H1 (cell line): ENCODE measurements at regions not wholly inside any gene's neighbourhood (a gene's known extent, or its start where the extent isn't known, plus 50 kb on each side); places are given as distances from the start of the nearest gene placed in this dataset.

Experiments used
- CTCF ChIA-PET: fragments of 300-600 bp; sonication (Branson Sonifier 250); formaldehyde crosslinking; loops from one replicate; lab custom pipeline; 2021; ENCODE audit not compliant: partially characterized antibody; lab: Charles Lee
- POLR2A ChIA-PET: fragments of 300-600 bp; sonication (Branson Sonifier 250); formaldehyde crosslinking; loops from one replicate; lab custom pipeline; 2021; ENCODE audit warnings: inconsistent platforms; ENCODE audit not compliant: partially characterized antibody; lab: Charles Lee
- DNase-seq, 2 experiments: peaks; one replicate each; pipeline versions ENCODE4 v3.0.0 to v3.0.0-alpha.2; 2010 to 2022; ENCODE audit warnings: low spot score in 2 of 2, low read depth in 1 of 2, mixed read lengths in 1 of 2
- FAIRE-seq: peaks from 2 replicates; lab custom pipeline; 2011; peaks lifted over from hg19 to GRCh38; lab: Jason Lieb, UNC
- H2AFZ ChIP-seq: 2 replicates; pipeline ENCODE4 v1.8.1; 2012; ENCODE audit warnings: low read length, inconsistent platforms
- H2AK5ac ChIP-seq: 2 replicates; pipeline ENCODE4 v1.6.1; 2013; ENCODE audit warnings: low read depth, low read length
- H2BK120ac ChIP-seq: replicated peaks from 2 replicates; pipeline ENCODE3; 2013; ENCODE audit warnings: low read depth, low read length, inconsistent platforms
- H2BK12ac ChIP-seq: 2 replicates; pipeline ENCODE4 v1.6.1; 2013; ENCODE audit warnings: low read depth, low read length
- H2BK15ac ChIP-seq: 2 replicates; pipeline ENCODE4 v1.6.1; 2013; ENCODE audit warnings: low read length
- H2BK20ac ChIP-seq: 2 replicates; pipeline ENCODE4 v1.6.1; 2013; ENCODE audit warnings: low read length
- H2BK5ac ChIP-seq: 2 replicates; pipeline ENCODE4 v1.6.1; 2013; ENCODE audit warnings: low read depth, low read length
- H3K14ac ChIP-seq: 2 replicates; pipeline ENCODE4 v1.6.1; 2013; ENCODE audit warnings: inconsistent platforms; ENCODE audit not compliant: insufficient read length
- H3K18ac ChIP-seq: 2 replicates; pipeline ENCODE4 v1.6.1; 2013; ENCODE audit warnings: low read length; ENCODE audit errors: extremely low read depth
- H3K23ac ChIP-seq: 2 replicates; pipeline ENCODE4 v1.6.1; 2013; ENCODE audit warnings: inconsistent platforms; ENCODE audit not compliant: insufficient read length
- H3K23me2 ChIP-seq: 2 replicates; pipeline ENCODE4 v1.6.1; 2013; ENCODE audit warnings: low read depth, low read length
- H3K27ac ChIP-seq: 2 replicates; pipeline ENCODE4 v1.6.1; 2011; ENCODE audit warnings: low read depth, low read length, inconsistent platforms
- H3K27me3 ChIP-seq, 4 experiments: replicated peaks in 1 of 4; 1 replicate in 1 of 4; 2 replicates in 3 of 4; pipeline versions ENCODE4 v1.6.1 to v1.8.1; 2011 to 2013; ENCODE audit warnings: low read length in 3 of 4, mild to moderate bottlenecking in 3 of 4, inconsistent platforms in 2 of 4, mixed read lengths in 2 of 4, moderate library complexity in 1 of 4; ENCODE audit not compliant: control insufficient read depth in 3 of 4, insufficient read depth in 3 of 4; ENCODE audit errors: extremely low read depth in 1 of 4
- H3K36me3 ChIP-seq, 4 experiments: 2 replicates each; pipeline versions ENCODE4 v1.6.1 to v1.8.1; 2011 to 2013; ENCODE audit warnings: mild to moderate bottlenecking in 4 of 4, low read length in 3 of 4, moderate library complexity in 2 of 4, control low read depth in 1 of 4, inconsistent platforms in 1 of 4; ENCODE audit not compliant: insufficient read depth in 4 of 4, control insufficient read depth in 2 of 4
- H3K4ac ChIP-seq: replicated peaks from 2 replicates; pipeline ENCODE3; 2013; ENCODE audit warnings: low read length, low read depth, mixed read lengths, inconsistent platforms; ENCODE audit not compliant: insufficient read length
- H3K4me1 ChIP-seq, 4 experiments: replicated peaks in 1 of 4; 1 replicate in 1 of 4; 2 replicates in 3 of 4; pipeline versions ENCODE4 v1.6.1 to v1.8.1; 2011 to 2013; ENCODE audit warnings: low read length in 3 of 4, inconsistent platforms in 2 of 4, mixed read lengths in 1 of 4; ENCODE audit not compliant: insufficient read depth in 4 of 4, control insufficient read depth in 3 of 4
- H3K4me2 ChIP-seq, 2 experiments: 2 replicates each; pipeline versions ENCODE4 v1.6.1 to v1.8.1; 2011 to 2013; ENCODE audit warnings: low read depth in 2 of 2, low read length in 2 of 2, control low read depth in 1 of 2, inconsistent platforms in 1 of 2, mild to moderate bottlenecking in 1 of 2; ENCODE audit not compliant: insufficient read depth in 1 of 2
- H3K4me3 ChIP-seq, 4 experiments: fragments of 200-600, 300-600 bp in 1 of 4; sonication (generic), shearing (Covaris generic), sonication (Bioruptor Twin) in 1 of 4; 2 replicates each; pipeline versions ENCODE4 v1.5.1 to v1.8.1; 2011 to 2016; ENCODE audit warnings: low read length in 4 of 4, low read depth in 3 of 4, control low read depth in 2 of 4, inconsistent platforms in 2 of 4, mild to moderate bottlenecking in 2 of 4, mixed read lengths in 1 of 4, moderate library complexity in 1 of 4; ENCODE audit not compliant: insufficient read depth in 2 of 4; ENCODE audit errors: extremely low read depth in 1 of 4
- H3K56ac ChIP-seq: replicated peaks from 2 replicates; pipeline ENCODE3; 2013; ENCODE audit warnings: low read depth, mild to moderate bottlenecking, mixed read lengths, low read length, inconsistent platforms; ENCODE audit not compliant: insufficient read length
- H3K79me1 ChIP-seq: 2 replicates; pipeline ENCODE4 v1.6.1; 2013; ENCODE audit warnings: low read depth, low read length, control low read depth
- H3K79me2 ChIP-seq, 2 experiments: 2 replicates each; pipeline versions ENCODE4 v1.6.1 to v1.8.1; 2012 to 2013; ENCODE audit warnings: low read length in 2 of 2, mild to moderate bottlenecking in 2 of 2, inconsistent platforms in 1 of 2; ENCODE audit not compliant: insufficient read depth in 2 of 2, control insufficient read depth in 1 of 2
- H3K9ac ChIP-seq, 4 experiments: replicated peaks in 1 of 4; 1 replicate in 1 of 4; 2 replicates in 3 of 4; pipeline versions ENCODE4 v1.6.1 to v1.8.1; 2011 to 2013; ENCODE audit warnings: low read depth in 3 of 4, low read length in 3 of 4, control low read depth in 2 of 4, mild to moderate bottlenecking in 2 of 4, moderate library complexity in 2 of 4, inconsistent platforms in 1 of 4; ENCODE audit errors: extremely low read depth in 1 of 4
- H3K9me3 ChIP-seq, 2 experiments: 2 replicates each; pipeline versions ENCODE4 v1.6.1 to v1.8.1; 2012 to 2013; ENCODE audit warnings: mild to moderate bottlenecking in 2 of 2, moderate library complexity in 2 of 2, control low read depth in 1 of 2, inconsistent platforms in 1 of 2, low read depth in 1 of 2, low read length in 1 of 2, mixed read lengths in 1 of 2; ENCODE audit not compliant: insufficient read depth in 2 of 2
- H4K20me1 ChIP-seq, 2 experiments: replicated peaks in 1 of 2; 2 replicates each; pipeline versions ENCODE3 to v1.8.1; 2011 to 2013; ENCODE audit warnings: inconsistent platforms in 2 of 2, low read length in 2 of 2, mild to moderate bottlenecking in 1 of 2; ENCODE audit not compliant: insufficient read depth in 2 of 2, control insufficient read depth in 1 of 2
- H4K5ac ChIP-seq: 2 replicates; pipeline ENCODE4 v1.6.1; 2013; ENCODE audit warnings: low read length, low read depth, mixed read lengths, inconsistent platforms; ENCODE audit not compliant: insufficient read length
- H4K8ac ChIP-seq: 2 replicates; pipeline ENCODE4 v1.8.0; 2013; ENCODE audit warnings: mild to moderate bottlenecking, moderate library complexity, low read length, inconsistent platforms; ENCODE audit not compliant: insufficient read depth; ENCODE audit errors: extremely low read depth
- H4K91ac ChIP-seq: replicated peaks from 2 replicates; pipeline ENCODE3; 2013; ENCODE audit warnings: low read length, mixed read lengths, inconsistent platforms; ENCODE audit not compliant: insufficient read length
- PHF8 ChIP-seq: fragments of 200-600 bp; sonication (generic); conservative IDR thresholded peaks from 2 replicates; pipeline ENCODE4 v1.7.1; 2012; ENCODE audit warnings: low read depth, mild to moderate bottlenecking, inconsistent platforms, low read length, moderate library complexity
- RAD21 ChIP-seq, 2 experiments: IDR thresholded peaks in 1 of 2; conservative IDR thresholded peaks in 1 of 2; 2 replicates each; pipeline ENCODE4 v1.6.1; 2011; ENCODE audit warnings: low read depth in 2 of 2, low read length in 2 of 2, improper control_type of control experiment in 1 of 2, inconsistent platforms in 1 of 2, mild to moderate bottlenecking in 1 of 2, moderate library complexity in 1 of 2
- WGBS, 2 experiments: shearing (Covaris generic) in 1 of 2; methylation state at CpG; one replicate each; pipeline versions ENCODE4 v1.1.6 to v1.1.7; 2013 to 2015; ENCODE audit warnings: low lambda C conversion rate in 2 of 2, mixed read lengths in 2 of 2, inconsistent platforms in 1 of 2, low coverage in 1 of 2, missing lambda C conversion rate in 1 of 2; ENCODE audit not compliant: insufficient replicate concordance in 2 of 2, insufficient coverage in 1 of 2, insufficient read length in 1 of 2; ENCODE audit errors: extremely low coverage in 1 of 2, missing lambda C conversion rate in 1 of 2; 5-methylcytosine and 5-hydroxymethylcytosine counted together

DNA sequence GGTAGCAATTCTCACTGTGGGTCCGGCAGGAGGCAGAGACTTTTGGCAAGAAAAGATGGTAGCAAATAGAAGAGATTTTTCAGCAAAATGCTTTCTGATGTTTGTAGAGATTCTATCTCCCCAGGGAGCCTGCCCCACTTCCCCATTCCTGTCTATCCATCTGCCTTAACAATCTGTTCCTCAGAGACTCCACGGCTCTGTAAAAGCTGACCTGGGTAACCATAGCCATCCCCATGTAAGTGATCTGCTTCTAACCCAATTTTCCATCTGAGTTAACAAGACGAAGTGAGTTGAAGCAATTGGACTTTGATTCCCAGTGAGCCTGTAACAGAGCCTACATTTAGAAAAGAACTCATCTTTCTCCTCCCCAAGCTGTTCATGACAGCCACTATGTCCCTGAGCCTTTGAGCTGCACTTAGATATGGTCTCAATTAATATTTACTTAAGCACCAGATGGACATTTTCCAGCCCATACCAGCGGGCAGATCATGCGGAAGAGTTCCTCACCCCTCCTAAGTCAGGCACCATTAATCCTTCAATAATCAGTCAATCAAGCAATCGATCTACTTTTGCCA lies 896.1 kb downstream of the CCSER2 start:
- Histone ChIP-seq H3K27me3 (no peaks in the 10 kb centered on the region), H3K27ac (no peak overlapping the region), H2BK120ac (no peak overlapping the region), H3K79me1 (no peaks in the 10 kb centered on the region), H3K23me2 (no peaks in the 10 kb centered on the region), H2BK20ac (no peak overlapping the region), H3K56ac (no peak overlapping the region), H2AK5ac (no peak overlapping the region), H3K18ac (no peak overlapping the region), H3K9me3 (no peaks in the 10 kb centered on the region), H2BK5ac (no peak overlapping the region), H3K4me1 (no peaks in the 10 kb centered on the region), H3K9ac (no peak overlapping the region), H3K23ac (no peak overlapping the region), H3K4ac (no peak overlapping the region), H3K14ac (no peak overlapping the region), H4K20me1 (no peaks in the 10 kb centered on the region), H3K4me2 (no peak overlapping the region), H3K36me3 (no peaks in the 10 kb centered on the region), H4K91ac (no peak overlapping the region), H3K4me3 (no peak overlapping the region), H2BK12ac (no peak overlapping the region), H3K79me2 (no peaks in the 10 kb centered on the region), H4K5ac (no peak overlapping the region), H2BK15ac (no peak overlapping the region), H2AFZ (peak overlapping the region; percentile 52; the same call in 1 of the 2 replicates), H4K8ac (no peak overlapping the region)
- WGBS, 2 experiments, result 78% methylated on average over 6 of the region's 6 CpGs; no CpG with 5 or more reads in 1 of the 2 experiments
- ChIA-PET POLR2A (no interaction called here), CTCF (interaction anchor here (1.5 kb wide), 1 partner anchor 14 kb away, joined by 4 read pairs; no protein-coding TSS in a partner anchor)
- TF ChIP-seq RAD21 (IDR thresholded peaks at IDR 0.05 in 1 of 2, conservative IDR thresholded peaks at IDR 0.05 in 1 of 2; ENCODE audit: low read depth in 2 of 2, low read length in 2 of 2), result no peak
- TF ChIP-seq PHF8, result no peak
- DNase-seq (no peak), FAIRE-seq (no peak)
